Stimulated activated memory B cell treated with anti-CD40 and anti-IgM and Interleukin-4, amounts not matched to agents 10 μg/mL and 1 μg/mL and 100 μg/mL, for 72 hours (primary cell): ENCODE measurements at regions not wholly inside any gene's neighbourhood (a gene's known extent, or its start where the extent isn't known, plus 50 kb on each side); places are given as distances from the start of the nearest gene placed in this dataset.
"Not testable (repeated sequence)": the region's sequence is repeated elsewhere in the genome, so short reads cannot be mapped to it uniquely, and the experiment has no call there.

ENCODE experiments used
- ATAC-seq: fragments of 150-1000 bp; cut with Tn5 transposase; 2 replicates; pipeline ENCODE4 v1.10.0; 2021
- H3K27ac Mint-ChIP-seq: one replicate; pipeline ENCODE4 v1.8.0; 2022; ENCODE audit warnings: mild to moderate bottlenecking, mixed read lengths
- H3K27me3 Mint-ChIP-seq: one replicate; pipeline ENCODE4 v1.8.0; 2022; ENCODE audit warnings: mixed read lengths
- H3K36me3 Mint-ChIP-seq: one replicate; pipeline ENCODE4 v1.8.0; 2022; ENCODE audit warnings: mixed read lengths
- H3K4me1 Mint-ChIP-seq: one replicate; pipeline ENCODE4 v1.8.0; 2022; ENCODE audit warnings: mixed read lengths
- H3K4me3 Mint-ChIP-seq: one replicate; pipeline ENCODE4 v1.8.0; 2022; ENCODE audit warnings: mild to moderate bottlenecking, moderate library complexity, mixed read lengths
- H3K9me3 Mint-ChIP-seq: one replicate; pipeline ENCODE4 v1.8.0; 2022; ENCODE audit warnings: mixed read lengths

- ATAC-seq, result no peak
- Mint-ChIP-seq H3K27me3 (no peaks in the 10 kb centered on the region), H3K4me3 (no peak overlapping the region), H3K4me1 (no peaks in the 10 kb centered on the region), H3K9me3 (no peaks in the 10 kb centered on the region), H3K27ac (no peak overlapping the region), H3K36me3 (no peaks in the 10 kb centered on the region)
These were observed 187.3 kb upstream of the PIK3R1 start for GRCh38 chr5:68028131-68028727.

GRCh38 chr5:68027519-68027918 is 188.0 kb upstream of the PIK3R1 start:
- no peak overlapping the region for H3K4me3 Mint-ChIP-seq
- no peaks in the 10 kb centered on the region for H3K4me1 Mint-ChIP-seq
- H3K9me3 Mint-ChIP-seq, result no peaks in the 10 kb centered on the region
- H3K27me3 Mint-ChIP-seq, result no peaks in the 10 kb centered on the region
- H3K27ac Mint-ChIP-seq, result no peak overlapping the region
- ATAC-seq, result no peak
- H3K36me3 Mint-ChIP-seq, result no peaks in the 10 kb centered on the region

- Mint-ChIP-seq H3K4me3 (no peak overlapping the region), H3K4me1 (no peaks in the 10 kb centered on the region), H3K36me3 (no peaks in the 10 kb centered on the region), H3K9me3 (no peaks in the 10 kb centered on the region), H3K27ac (no peak overlapping the region), H3K27me3 (no peaks in the 10 kb centered on the region)
- no peak for ATAC-seq
These were observed 189.3 kb upstream of the PIK3R1 start for GRCh38 chr5:68026092-68026885.

DNA sequence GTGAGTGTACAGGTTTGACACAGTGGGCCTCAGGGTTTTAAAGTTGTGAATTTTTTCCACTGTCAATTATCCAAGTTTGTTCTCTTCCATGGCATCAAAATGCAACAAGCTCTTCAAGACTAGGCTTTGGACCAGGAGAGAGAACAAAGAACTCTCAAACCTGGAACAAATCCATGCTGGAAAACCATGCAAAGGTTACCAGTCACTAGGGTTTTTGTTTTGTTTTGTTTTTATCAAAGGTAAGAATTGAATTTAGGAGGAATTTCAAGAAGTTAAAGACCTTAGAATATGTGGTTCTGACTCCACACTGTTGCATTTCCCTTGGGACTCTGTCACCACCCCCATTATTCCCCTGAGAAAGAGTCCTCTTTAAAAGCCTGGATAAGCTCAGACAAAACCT is 191.1 kb upstream of the PIK3R1 start:
- H3K4me1 Mint-ChIP-seq, result no peaks in the 10 kb centered on the region
- H3K9me3 Mint-ChIP-seq, result no peaks in the 10 kb centered on the region
- H3K27ac Mint-ChIP-seq, result no peak overlapping the region
- no peaks in the 10 kb centered on the region for H3K36me3 Mint-ChIP-seq
- no peak overlapping the region for H3K4me3 Mint-ChIP-seq
- H3K27me3 Mint-ChIP-seq, result no peaks in the 10 kb centered on the region
- no peak for ATAC-seq

DNA sequence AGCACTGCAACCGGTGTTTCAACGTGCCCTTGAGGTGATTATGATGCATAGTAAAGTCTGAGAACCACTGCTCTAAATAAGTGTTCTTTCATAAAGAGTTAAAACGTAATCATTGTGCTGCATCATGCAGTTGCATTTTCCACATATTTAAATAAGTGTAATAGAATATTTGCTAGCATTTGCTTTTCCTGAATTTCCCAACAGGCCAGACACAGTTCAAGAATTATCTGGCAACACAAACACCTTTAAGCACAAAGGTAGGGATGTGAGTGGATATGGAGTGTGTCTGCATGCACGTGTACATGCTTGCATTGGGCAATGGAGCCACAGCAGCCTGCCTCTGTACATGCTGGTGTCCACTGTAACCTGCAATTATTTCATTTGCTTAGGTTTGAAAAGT is 193.6 kb upstream of the PIK3R1 start:
- no peaks in the 10 kb centered on the region for H3K27me3 Mint-ChIP-seq
- no peaks in the 10 kb centered on the region for H3K36me3 Mint-ChIP-seq
- no peak overlapping the region for H3K27ac Mint-ChIP-seq
- peaks cover 4% of the 10 kb centered on the region for H3K9me3 Mint-ChIP-seq
- no peak overlapping the region for H3K4me3 Mint-ChIP-seq
- no peaks in the 10 kb centered on the region for H3K4me1 Mint-ChIP-seq
- no peak for ATAC-seq

GRCh38 chr5:68021227-68021626 is 194.3 kb upstream of the PIK3R1 start:
- Mint-ChIP-seq H3K27ac (no peak overlapping the region), H3K27me3 (no peaks in the 10 kb centered on the region), H3K4me3 (no peak overlapping the region), H3K9me3 (peaks cover 4% of the 10 kb centered on the region), H3K36me3 (no peaks in the 10 kb centered on the region), H3K4me1 (no peaks in the 10 kb centered on the region)
- ATAC-seq, result no peak

DNA sequence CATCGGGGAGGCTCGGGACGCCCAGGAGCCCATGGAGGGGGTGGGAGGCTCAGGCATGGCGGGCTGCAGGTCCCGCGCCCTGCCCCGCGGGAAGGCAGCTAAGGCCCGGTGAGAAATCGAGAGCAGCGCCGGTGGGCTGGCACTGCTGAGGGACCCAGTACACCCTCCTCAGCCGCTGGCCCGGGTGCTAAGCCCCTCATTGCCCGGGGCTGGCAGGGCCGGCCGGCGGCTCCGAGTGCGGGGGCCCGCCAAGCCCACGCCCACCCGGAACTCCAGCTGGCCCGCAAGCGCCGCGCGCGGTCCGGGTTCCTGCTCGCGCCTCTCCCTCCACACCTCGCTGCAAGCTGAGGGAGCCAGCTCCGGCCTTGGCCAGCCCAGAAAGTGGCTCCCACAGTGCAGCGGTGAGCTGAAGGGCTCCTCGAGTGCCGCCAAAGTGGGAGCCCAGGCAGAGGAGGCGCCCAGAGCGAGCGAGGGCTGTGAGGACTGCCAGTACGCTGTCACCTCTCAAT is 195.0 kb upstream of the PIK3R1 start:
- not testable (repeated sequence) for H3K9me3 Mint-ChIP-seq, H3K4me3 Mint-ChIP-seq, H3K36me3 Mint-ChIP-seq, ATAC-seq, H3K4me1 Mint-ChIP-seq, H3K27ac Mint-ChIP-seq, H3K27me3 Mint-ChIP-seq

GRCh38 chr5:68015381-68016302 is 199.9 kb upstream of the PIK3R1 start:
- ATAC-seq, result no peak
- Mint-ChIP-seq H3K36me3 (no peaks in the 10 kb centered on the region), H3K4me3 (no peak overlapping the region), H3K27ac (peak overlapping the region; percentile 5), H3K4me1 (peaks cover 7% of the 10 kb centered on the region), H3K9me3 (peaks cover 8% of the 10 kb centered on the region), H3K27me3 (peaks cover 12% of the 10 kb centered on the region)

GRCh38 chr5:68012831-68013230 is 202.7 kb upstream of the PIK3R1 start:
- H3K4me1 Mint-ChIP-seq, result peaks cover 7% of the 10 kb centered on the region
- peaks cover 12% of the 10 kb centered on the region for H3K27me3 Mint-ChIP-seq
- H3K4me3 Mint-ChIP-seq, result no peak overlapping the region
- H3K9me3 Mint-ChIP-seq, result peaks cover 4% of the 10 kb centered on the region
- H3K36me3 Mint-ChIP-seq, result no peaks in the 10 kb centered on the region
- H3K27ac Mint-ChIP-seq, result no peak overlapping the region
- no peak for ATAC-seq

GRCh38 chr5:68012429-68012828 is 203.1 kb upstream of the PIK3R1 start:
- no peak overlapping the region for H3K4me3 Mint-ChIP-seq
- no peak for ATAC-seq
- H3K4me1 Mint-ChIP-seq, result peaks cover 7% of the 10 kb centered on the region
- no peak overlapping the region for H3K27ac Mint-ChIP-seq
- H3K36me3 Mint-ChIP-seq, result no peaks in the 10 kb centered on the region
- H3K27me3 Mint-ChIP-seq, result peaks cover 12% of the 10 kb centered on the region
- H3K9me3 Mint-ChIP-seq, result peaks cover 4% of the 10 kb centered on the region

DNA sequence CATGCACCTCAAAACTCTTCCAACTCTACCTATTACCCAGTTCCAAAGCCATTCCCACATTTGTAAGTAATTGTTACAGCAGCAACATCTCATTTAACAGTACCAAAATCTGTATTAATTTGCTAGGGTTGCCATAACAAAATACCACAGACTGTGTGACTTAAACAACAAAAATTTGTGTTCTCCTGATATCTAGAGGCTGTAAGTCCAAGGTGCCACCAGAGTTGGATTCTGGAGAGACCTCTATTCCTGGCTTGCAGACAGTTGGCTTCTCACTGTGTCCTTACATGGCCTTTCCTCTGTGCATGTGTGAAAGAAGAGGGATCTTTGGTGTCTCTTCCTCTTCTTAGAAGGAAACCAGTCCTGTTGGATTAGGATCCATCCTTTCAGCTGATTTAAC is 203.8 kb upstream of the PIK3R1 start:
- H3K9me3 Mint-ChIP-seq, result peaks cover 4% of the 10 kb centered on the region
- no peak overlapping the region for H3K4me3 Mint-ChIP-seq
- no peak for ATAC-seq
- no peaks in the 10 kb centered on the region for H3K36me3 Mint-ChIP-seq
- no peak overlapping the region for H3K27ac Mint-ChIP-seq
- H3K27me3 Mint-ChIP-seq, result peaks cover 12% of the 10 kb centered on the region
- peaks cover 7% of the 10 kb centered on the region for H3K4me1 Mint-ChIP-seq

GRCh38 chr5:68011259-68011760 is 204.2 kb upstream of the PIK3R1 start:
- H3K27ac Mint-ChIP-seq, result no peak overlapping the region
- ATAC-seq, result no peak
- peaks cover 12% of the 10 kb centered on the region for H3K27me3 Mint-ChIP-seq
- H3K36me3 Mint-ChIP-seq, result no peaks in the 10 kb centered on the region
- H3K4me3 Mint-ChIP-seq, result no peak overlapping the region
- H3K4me1 Mint-ChIP-seq, result peaks cover 7% of the 10 kb centered on the region
- peaks cover 4% of the 10 kb centered on the region for H3K9me3 Mint-ChIP-seq

- no peak for ATAC-seq
- Mint-ChIP-seq H3K36me3 (no peaks in the 10 kb centered on the region), H3K9me3 (peaks cover 4% of the 10 kb centered on the region), H3K4me1 (peaks cover 7% of the 10 kb centered on the region), H3K4me3 (no peak overlapping the region), H3K27ac (no peak overlapping the region), H3K27me3 (peaks cover 12% of the 10 kb centered on the region)
These were observed 204.8 kb upstream of the PIK3R1 start for GRCh38 chr5:68010740-68011139.

GRCh38 chr5:68007451-68007850 is 208.1 kb upstream of the PIK3R1 start:
- Mint-ChIP-seq H3K27ac (no peak overlapping the region), H3K36me3 (no peaks in the 10 kb centered on the region), H3K9me3 (no peaks in the 10 kb centered on the region), H3K4me1 (no peaks in the 10 kb centered on the region), H3K4me3 (no peak overlapping the region), H3K27me3 (peaks cover 12% of the 10 kb centered on the region)
- no peak for ATAC-seq

DNA sequence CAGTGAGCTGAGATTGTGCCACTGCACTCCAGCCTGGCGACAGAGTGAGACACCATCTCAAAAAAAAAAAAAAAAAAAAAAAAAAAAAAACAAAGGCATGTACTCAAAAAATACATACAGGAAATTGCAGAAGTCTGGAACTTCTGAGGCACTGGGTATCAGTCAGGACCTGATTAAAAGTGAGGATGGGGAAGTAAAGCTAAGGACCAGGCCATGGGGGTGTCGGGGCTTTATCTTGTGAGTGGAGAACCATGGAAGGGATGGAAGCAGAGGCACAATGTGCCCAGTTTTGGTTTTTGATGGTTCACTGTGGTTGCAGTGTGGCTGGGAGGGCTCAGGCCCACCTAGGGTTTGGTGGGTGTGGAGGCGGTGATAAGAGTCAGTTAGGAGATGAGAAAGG is 212.7 kb upstream of the PIK3R1 start:
- no peaks in the 10 kb centered on the region for H3K4me1 Mint-ChIP-seq
- no peaks in the 10 kb centered on the region for H3K36me3 Mint-ChIP-seq
- no peak for ATAC-seq
- H3K9me3 Mint-ChIP-seq, result no peaks in the 10 kb centered on the region
- H3K4me3 Mint-ChIP-seq, result no peak overlapping the region
- no peaks in the 10 kb centered on the region for H3K27me3 Mint-ChIP-seq
- H3K27ac Mint-ChIP-seq, result peak overlapping the region; percentile 3
